ENCODE measurements at regions not wholly inside any gene's neighbourhood (a gene's known extent, or its start where the extent isn't known, plus 50 kb on each side); places are given as distances from the start of the nearest gene placed in this dataset.

DNA sequence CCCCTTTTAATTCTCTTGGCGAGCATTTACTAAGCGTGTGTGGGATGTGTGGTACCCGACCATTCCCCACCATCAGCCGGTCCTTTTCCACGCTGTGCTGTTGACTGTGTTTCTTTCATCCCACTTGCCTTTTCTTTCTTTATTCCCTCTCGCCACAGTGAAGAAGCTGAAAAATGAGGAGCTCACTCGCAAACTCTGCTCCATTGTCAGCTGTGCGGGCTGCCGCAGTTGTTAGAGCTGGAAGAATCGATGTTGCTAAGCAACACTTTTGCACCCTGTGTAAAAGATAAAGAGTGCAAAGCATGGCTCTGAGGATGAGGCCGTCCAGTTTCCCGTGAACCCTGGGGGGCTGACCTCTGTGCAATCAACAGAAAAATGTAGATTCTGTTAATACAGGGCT is 203.1 kb upstream of the NEBL start:
- H3K4me2 ChIP-seq (ENCODE audit: insufficient read depth in 1 of 2, low read depth in 2 of 2, low read length in 2 of 2) = no peak overlapping the region
- H2AFZ ChIP-seq (ENCODE audit: low read length) = no peak overlapping the region
- H3K4me1 ChIP-seq (replicated peaks in 1 of 4; ENCODE audit: control insufficient read depth in 3 of 4, insufficient read depth in 4 of 4, low read length in 3 of 4) = no peaks in the 10 kb centered on the region

More for the DNA sequence above, 203.1 kb upstream of the NEBL start:
- Histone ChIP-seq H2BK5ac (ENCODE audit: low read depth, low read length) (no peak overlapping the region), H2BK12ac (ENCODE audit: low read depth, low read length) (no peak overlapping the region), H3K36me3 (ENCODE audit: control insufficient read depth in 2 of 4, insufficient read depth in 4 of 4, low read length in 3 of 4) (no peaks in the 10 kb centered on the region), H3K23ac (ENCODE audit: insufficient read length) (no peak overlapping the region), H3K27me3 (replicated peaks in 1 of 4; ENCODE audit: control insufficient read depth in 3 of 4, extremely low read depth in 1 of 4, insufficient read depth in 3 of 4, low read length in 3 of 4) (no peaks in the 10 kb centered on the region), H3K79me1 (ENCODE audit: low read depth, low read length) (no peaks in the 10 kb centered on the region), H2AK5ac (ENCODE audit: low read depth, low read length) (no peak overlapping the region), H2BK15ac (ENCODE audit: low read length) (no peak overlapping the region), H4K20me1 (replicated peaks in 1 of 2; ENCODE audit: control insufficient read depth in 1 of 2, insufficient read depth in 2 of 2, low read length in 2 of 2) (no peaks in the 10 kb centered on the region), H4K5ac (ENCODE audit: insufficient read length, low read depth, low read length) (no peak overlapping the region), H3K79me2 (ENCODE audit: control insufficient read depth in 1 of 2, insufficient read depth in 2 of 2, low read length in 2 of 2) (no peaks in the 10 kb centered on the region), H3K27ac (ENCODE audit: low read depth, low read length) (no peak overlapping the region), H3K4me3 (ENCODE audit: extremely low read depth in 1 of 4, insufficient read depth in 2 of 4, low read depth in 3 of 4, low read length in 4 of 4) (no peak overlapping the region), H3K14ac (ENCODE audit: insufficient read length) (no peak overlapping the region), H2BK120ac (replicated peaks; ENCODE audit: low read depth, low read length) (no peak overlapping the region), H3K9me3 (ENCODE audit: insufficient read depth in 2 of 2, low read depth in 1 of 2, low read length in 1 of 2) (no peaks in the 10 kb centered on the region), H3K56ac (replicated peaks; ENCODE audit: insufficient read length, low read depth, low read length) (no peak overlapping the region), H3K18ac (ENCODE audit: extremely low read depth, low read length) (no peak overlapping the region), H3K4ac (replicated peaks; ENCODE audit: insufficient read length, low read depth, low read length) (no peak overlapping the region), H2BK20ac (ENCODE audit: low read length) (no peak overlapping the region), H4K91ac (replicated peaks; ENCODE audit: insufficient read length, low read length) (no peak overlapping the region), H3K23me2 (ENCODE audit: low read depth, low read length) (no peaks in the 10 kb centered on the region), H3K9ac (replicated peaks in 1 of 4; ENCODE audit: extremely low read depth in 1 of 4, low read depth in 3 of 4, low read length in 3 of 4) (no peak overlapping the region), H4K8ac (ENCODE audit: extremely low read depth, insufficient read depth, low read length) (no peak overlapping the region)
- TF ChIP-seq TBP (IDR thresholded peaks at IDR 0.05; ENCODE audit: low read depth, low read length) (no peak), HDAC6 (IDR thresholded peaks at IDR 0.05; ENCODE audit: low read depth, low read length) (no peak), RFX5 (IDR thresholded peaks at IDR 0.05; ENCODE audit: borderline replicate concordance, low read depth, low read length) (no peak), HDAC2 (IDR thresholded peaks at IDR 0.05; ENCODE audit: borderline replicate concordance in 1 of 2, low read depth in 2 of 2, low read length in 2 of 2) (no peak), NANOG (IDR thresholded peaks at IDR 0.05; ENCODE audit: insufficient read depth, low read depth, low read length, poor library complexity, severe bottlenecking) (no peak), FOSL1 (IDR thresholded peaks at IDR 0.05; ENCODE audit: insufficient read depth, low read depth, low read length) (no peak), EP300 (IDR thresholded peaks at IDR 0.05; ENCODE audit: borderline replicate concordance in 1 of 2, low read depth in 2 of 2, low read length in 2 of 2) (no peak), SAP30 (IDR thresholded peaks at IDR 0.05; ENCODE audit: insufficient read depth, insufficient replicate concordance, low read length) (no peak), JUN (IDR thresholded peaks at IDR 0.05; ENCODE audit: low read depth, low read length) (no peak), ASH2L (IDR thresholded peaks at IDR 0.05; ENCODE audit: low read length) (no peak), SP4 (IDR thresholded peaks at IDR 0.05; ENCODE audit: low read length) (no peak)
- TF ChIP-seq, protein P1, sequence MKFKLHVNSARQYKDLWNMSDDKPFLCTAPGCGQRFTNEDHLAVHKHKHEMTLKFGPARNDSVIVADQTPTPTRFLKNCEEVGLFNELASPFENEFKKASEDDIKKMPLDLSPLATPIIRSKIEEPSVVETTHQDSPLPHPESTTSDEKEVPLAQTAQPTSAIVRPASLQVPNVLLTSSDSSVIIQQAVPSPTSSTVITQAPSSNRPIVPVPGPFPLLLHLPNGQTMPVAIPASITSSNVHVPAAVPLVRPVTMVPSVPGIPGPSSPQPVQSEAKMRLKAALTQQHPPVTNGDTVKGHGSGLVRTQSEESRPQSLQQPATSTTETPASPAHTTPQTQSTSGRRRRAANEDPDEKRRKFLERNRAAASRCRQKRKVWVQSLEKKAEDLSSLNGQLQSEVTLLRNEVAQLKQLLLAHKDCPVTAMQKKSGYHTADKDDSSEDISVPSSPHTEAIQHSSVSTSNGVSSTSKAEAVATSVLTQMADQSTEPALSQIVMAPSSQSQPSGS (IDR thresholded peaks at IDR 0.05; ENCODE audit: low read length) = no peak
- WGBS, 2 experiments (ENCODE audit: extremely low coverage in 1 of 2, insufficient coverage in 1 of 2, insufficient read length in 1 of 2, insufficient replicate concordance in 2 of 2, low coverage in 1 of 2, low lambda C conversion rate in 2 of 2, missing lambda C conversion rate in 1 of 2) = 83% methylated on average over 12 of the region's 12 CpGs; no CpG with 5 or more reads in 1 of the 2 experiments
- DNase-seq (ENCODE audit: low read depth in 1 of 2, low spot score in 2 of 2) (no peak), FAIRE-seq (no peak)
- ChIA-PET CTCF (ENCODE audit: partially characterized antibody) (interaction anchor here (0.6 to 1.0 kb wide), 2 partner anchors 27 to 175 kb away, joined by 3 read pairs; no protein-coding TSS in a partner anchor), POLR2A (ENCODE audit: partially characterized antibody) (no interaction called here)
